GM12875 (cell line): ENCODE measurements at regions not wholly inside any gene's neighbourhood (a gene's known extent, or its start where the extent isn't known, plus 50 kb on each side); places are given as distances from the start of the nearest gene placed in this dataset.

Experiments
- H3K4me3 ChIP-seq: one replicate; pipeline ENCODE4 v1.5.1; 2011; ENCODE audit warnings: low read depth, low read length, control low read depth
- TF ChIP-seq, protein P1 (sequence below): IDR thresholded peaks from 2 replicates; pipeline ENCODE4 v1.5.1; 2011; ENCODE audit warnings: low read depth, mild to moderate bottlenecking, control low read depth, inconsistent platforms, low read length, moderate library complexity, borderline replicate concordance; ENCODE audit not compliant: insufficient read depth

DNA sequence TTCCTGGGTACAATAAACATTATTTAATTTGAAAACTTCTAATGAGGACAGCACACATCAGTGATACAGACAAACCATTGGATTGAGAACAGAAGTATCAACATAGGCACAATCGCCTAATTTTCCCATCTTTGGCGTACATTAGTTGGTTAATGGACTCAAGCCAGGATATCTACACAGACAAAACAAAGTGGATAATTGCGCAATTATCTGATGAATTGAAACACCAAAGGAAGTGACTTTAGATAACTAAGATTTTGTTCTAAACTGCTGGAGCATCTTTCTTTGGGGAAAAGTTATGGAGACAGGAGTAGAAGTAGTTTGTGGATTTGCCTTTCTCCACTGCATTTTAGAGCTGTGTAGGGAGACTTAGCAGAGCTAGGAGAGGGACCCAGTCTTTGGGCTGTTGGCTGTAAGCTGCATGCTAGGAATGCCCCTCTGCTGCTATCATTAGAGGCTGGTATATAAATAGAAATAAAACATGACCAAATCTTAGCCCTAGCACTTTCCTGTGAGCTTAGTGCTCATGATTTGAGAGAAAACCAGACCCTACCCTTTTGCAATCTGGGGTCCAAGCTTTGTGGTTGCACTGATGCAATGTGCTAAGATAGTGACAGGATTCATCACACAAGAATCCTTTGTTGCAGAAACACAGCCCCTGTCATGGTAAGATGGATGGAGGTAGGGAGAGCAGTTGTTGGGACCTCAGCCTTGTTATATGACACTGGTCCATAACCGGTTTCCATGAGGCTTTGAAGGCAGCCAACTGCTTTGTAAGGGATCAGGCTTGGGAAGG is 264.5 kb upstream of the PIK3C3 start:
- TF ChIP-seq, protein P1, sequence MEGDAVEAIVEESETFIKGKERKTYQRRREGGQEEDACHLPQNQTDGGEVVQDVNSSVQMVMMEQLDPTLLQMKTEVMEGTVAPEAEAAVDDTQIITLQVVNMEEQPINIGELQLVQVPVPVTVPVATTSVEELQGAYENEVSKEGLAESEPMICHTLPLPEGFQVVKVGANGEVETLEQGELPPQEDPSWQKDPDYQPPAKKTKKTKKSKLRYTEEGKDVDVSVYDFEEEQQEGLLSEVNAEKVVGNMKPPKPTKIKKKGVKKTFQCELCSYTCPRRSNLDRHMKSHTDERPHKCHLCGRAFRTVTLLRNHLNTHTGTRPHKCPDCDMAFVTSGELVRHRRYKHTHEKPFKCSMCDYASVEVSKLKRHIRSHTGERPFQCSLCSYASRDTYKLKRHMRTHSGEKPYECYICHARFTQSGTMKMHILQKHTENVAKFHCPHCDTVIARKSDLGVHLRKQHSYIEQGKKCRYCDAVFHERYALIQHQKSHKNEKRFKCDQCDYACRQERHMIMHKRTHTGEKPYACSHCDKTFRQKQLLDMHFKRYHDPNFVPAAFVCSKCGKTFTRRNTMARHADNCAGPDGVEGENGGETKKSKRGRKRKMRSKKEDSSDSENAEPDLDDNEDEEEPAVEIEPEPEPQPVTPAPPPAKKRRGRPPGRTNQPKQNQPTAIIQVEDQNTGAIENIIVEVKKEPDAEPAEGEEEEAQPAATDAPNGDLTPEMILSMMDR = no peak

DNA sequence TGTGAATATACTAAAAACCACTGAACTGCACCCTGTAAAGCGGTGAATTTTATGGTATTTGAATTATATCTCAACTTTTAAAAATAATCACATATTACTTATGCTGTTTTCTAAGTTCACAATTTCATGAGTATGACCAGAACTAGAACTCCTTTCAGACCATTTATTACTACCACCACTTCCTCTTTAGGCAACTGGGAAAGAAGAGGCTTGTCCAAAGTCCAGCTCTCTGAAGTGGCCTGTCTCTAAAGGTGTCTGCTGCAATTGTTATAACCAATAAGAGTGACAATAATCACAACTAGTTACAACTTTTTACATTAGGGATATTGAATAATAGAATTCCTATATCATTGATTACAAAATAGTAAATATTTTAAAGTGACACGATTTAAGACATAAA is 267.9 kb upstream of the PIK3C3 start:
- TF ChIP-seq, protein P1 = no peak
- no peak overlapping the region for H3K4me3 ChIP-seq

More for the DNA sequence above, 264.5 kb upstream of the PIK3C3 start:
- H3K4me3 ChIP-seq = no peak overlapping the region

DNA sequence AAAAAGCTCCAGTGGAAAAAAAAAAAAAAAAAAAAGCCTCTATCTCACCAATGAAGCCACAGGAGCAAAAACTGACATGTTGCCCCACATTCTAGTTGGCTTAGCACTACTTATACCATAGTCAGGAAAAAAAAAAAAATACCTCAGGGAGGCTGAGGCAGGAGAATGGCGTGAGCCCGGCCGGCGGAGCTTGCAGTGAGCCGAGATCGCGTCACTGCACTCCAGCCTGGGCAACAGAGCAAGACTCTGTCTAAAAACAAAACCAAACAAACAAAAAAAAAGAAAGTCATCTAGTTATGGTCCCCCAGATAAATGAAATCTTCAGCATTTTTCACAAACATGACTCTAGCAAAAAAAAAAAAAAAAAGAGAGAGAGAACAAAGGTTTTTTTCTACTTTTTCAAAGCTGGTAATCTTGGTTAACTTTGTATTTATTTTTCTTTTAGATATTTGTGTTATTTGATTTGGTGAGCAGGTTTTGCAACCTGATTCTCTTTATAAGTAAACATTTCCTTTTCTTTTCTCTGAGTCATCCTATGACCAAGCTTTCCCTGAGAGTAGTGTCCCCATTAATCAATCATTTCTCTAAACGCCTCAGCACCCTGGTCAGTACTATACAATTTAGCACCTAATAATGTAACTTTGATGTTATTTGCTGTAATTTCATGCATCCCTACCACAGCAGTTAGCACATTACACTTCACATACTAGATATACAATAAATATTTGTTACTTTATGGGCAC is 273.7 kb upstream of the PIK3C3 start:
- TF ChIP-seq, protein P1 = no peak
- no peak overlapping the region for H3K4me3 ChIP-seq

DNA sequence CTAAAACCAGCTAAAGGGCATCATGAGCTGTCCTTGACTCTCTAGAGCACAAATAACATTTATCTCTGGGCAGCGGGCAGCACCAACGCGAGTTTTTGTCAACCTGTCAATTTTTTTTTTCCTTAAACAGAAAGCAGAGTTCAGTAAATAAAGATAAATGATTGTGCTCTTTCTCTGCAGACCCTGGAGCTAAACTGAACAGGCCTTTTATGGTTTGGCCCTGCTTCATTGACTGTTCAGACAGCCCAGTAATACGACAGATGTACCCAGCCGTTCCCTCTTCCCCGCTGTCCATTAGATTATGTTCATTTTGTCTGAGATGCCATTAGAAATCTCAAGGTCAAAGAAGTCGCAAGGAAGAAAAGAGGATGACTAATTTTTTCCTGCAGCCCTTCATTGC is 280.5 kb upstream of the PIK3C3 start:
- TF ChIP-seq, protein P1 = no peak
- H3K4me3 ChIP-seq = no peak overlapping the region

DNA sequence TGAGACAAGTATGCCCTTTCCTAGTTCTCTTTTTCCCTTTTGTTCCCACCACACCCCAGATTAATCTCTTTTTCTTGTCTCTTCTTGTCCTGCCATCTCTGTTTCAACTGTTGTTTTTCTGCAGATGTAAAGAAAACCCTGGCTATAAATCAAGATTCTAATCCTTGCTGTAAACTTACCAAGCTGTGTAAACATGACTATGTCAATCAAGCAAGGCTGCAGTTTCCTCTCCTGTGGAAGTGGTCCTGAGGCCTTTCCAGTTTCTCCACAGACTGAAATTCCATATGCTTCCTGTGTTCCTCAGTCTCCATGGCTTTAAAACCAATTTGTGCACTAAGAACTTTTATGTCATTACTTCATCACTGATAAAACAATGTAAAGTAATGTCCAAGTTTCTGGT is 288.8 kb upstream of the PIK3C3 start:
- TF ChIP-seq, protein P1 = no peak
- H3K4me3 ChIP-seq = no peak overlapping the region

DNA sequence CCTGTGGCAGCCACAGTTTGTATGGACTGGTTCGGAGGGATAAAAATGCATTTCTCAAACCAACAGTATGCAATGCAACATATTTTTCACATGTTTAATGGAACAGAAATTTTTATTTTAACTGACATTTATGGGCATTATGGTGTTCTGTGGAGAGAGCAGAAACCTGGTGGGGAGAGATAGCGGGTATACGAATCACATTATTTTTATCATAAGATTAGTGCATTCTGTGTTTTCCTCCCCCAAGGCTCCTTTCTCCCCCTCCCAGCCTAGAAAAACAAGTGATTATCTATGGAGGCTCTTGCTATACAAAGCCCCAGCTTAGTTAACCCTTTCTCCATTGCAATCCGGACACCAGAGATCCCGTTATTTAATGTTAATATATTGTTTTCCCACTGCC is 289.8 kb upstream of the PIK3C3 start:
- TF ChIP-seq, protein P1 = no peak
- H3K4me3 ChIP-seq = no peak overlapping the region
